GM19324 (cell line): ENCODE measurements at regions not wholly inside any gene's neighbourhood (a gene's known extent, or its start where the extent isn't known, plus 50 kb on each side); places are given as distances from the start of the nearest gene placed in this dataset.

Experiments
- ATAC-seq: cut with Tn5 transposase; IDR thresholded peaks from one replicate; pipeline ENCODE4 v1.9.1; 2021; ENCODE audit warnings: mild to moderate bottlenecking, moderate library complexity; ENCODE audit not compliant: unreplicated experiment, low FRiP score

DNA sequence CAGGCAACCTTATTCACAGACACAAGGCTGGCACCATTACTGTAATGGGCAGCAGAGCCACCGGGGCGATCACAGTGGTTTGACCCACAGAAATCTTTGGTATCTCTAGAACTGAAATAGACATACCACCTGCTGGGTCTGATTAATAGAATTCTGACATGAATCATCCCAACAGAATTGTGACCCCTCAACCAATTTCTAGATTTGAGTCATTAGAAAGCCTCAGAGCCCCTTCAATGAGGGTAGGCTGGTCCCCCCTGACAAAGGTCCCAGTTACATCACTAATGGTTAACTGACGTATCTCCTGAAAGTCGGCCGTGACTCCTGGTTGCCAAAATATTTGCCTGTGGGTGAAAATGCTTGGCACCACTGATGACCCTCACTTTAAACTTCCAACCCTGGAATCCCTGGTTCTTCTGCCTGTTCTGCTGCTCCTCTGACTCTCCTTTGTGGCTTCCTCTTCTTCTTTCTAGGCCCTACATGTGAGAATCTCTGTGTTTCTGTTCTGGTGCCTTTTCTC is 124.9 kb upstream of the ARID1B start:
- ATAC-seq, result no peak

DNA sequence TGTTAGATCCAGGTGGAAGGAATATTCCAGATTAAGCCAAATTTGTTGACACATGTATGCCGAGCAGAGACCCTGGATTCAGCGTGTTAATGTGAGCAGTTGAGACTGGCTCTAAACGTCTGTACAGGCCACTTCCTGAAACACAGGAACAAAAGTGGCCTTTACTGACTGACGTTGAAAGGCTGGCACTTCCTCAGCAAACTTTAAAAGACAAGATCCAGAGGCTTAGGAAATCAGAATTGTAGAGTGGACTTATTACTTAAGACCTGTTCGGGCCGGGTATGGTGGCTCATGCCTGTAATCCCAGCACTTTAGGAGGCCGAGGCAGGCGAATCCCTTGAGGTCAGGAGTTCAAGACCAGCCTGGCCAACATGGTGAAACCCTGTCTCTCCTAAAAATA is 125.7 kb upstream of the ARID1B start:
- no peak for ATAC-seq

DNA sequence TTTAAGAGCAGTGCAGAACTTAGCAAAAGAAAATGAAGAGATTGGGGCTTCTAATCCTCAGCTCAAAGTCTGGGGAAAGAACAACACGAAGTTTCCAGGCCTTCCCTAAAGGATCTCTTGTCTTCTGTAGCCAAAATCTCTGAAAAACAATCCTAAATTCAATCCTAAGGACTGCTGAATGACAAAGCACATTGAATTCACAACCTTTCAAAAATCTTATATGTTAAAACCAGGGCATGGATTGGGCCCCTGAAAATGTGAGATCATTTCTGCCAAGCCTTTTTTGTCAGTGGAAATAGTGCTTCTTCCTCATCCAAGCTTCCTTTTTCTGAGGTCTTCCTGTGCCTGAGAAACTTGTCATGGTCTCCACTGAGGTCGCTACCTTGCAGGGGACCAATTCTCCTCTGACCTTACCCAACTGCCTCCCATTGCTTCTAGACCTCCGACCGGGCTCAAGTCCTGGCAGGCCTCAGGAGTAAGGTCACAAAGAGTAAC is 126.2 kb upstream of the ARID1B start:
- ATAC-seq, result no peak

DNA sequence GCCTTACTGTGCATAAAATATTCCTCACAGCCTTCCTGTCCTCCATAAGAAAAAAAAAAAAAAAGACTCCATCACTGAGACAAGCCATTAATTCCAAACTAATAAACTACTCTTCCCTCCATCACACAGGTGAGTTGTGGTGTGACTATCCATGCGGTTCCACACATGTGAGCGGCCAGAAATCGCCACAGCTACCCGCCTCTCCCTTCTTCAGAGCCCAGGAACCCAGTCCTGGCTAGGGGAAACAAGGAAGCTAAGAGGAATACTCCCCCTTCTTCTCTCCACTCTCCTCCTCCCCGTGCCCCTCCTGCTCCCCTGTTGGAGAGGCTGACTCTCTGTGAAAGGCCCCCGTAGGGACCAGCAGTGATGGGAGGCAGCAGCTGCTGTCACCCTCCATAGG is 128.6 kb upstream of the ARID1B start:
- ATAC-seq, result no peak

DNA sequence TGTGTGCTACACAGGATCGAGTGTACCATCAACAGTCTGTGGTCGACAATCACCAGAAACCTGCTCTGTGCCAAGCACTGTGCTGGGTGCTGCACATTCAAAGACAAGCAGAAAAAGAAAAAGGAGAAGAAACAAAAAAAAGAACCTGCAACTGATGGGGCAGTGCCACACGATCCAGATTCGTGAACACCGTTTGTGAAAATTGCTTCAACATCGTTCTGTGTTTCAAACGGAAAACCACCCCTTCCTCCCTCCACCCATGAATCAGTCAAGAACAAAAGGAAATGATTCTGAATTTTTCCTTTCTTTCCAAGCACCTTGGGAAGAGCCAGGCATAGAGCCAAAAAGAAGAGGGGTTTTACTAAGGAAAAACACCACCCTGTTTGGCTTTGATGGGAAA is 129.2 kb upstream of the ARID1B start:
- ATAC-seq, result no peak

DNA sequence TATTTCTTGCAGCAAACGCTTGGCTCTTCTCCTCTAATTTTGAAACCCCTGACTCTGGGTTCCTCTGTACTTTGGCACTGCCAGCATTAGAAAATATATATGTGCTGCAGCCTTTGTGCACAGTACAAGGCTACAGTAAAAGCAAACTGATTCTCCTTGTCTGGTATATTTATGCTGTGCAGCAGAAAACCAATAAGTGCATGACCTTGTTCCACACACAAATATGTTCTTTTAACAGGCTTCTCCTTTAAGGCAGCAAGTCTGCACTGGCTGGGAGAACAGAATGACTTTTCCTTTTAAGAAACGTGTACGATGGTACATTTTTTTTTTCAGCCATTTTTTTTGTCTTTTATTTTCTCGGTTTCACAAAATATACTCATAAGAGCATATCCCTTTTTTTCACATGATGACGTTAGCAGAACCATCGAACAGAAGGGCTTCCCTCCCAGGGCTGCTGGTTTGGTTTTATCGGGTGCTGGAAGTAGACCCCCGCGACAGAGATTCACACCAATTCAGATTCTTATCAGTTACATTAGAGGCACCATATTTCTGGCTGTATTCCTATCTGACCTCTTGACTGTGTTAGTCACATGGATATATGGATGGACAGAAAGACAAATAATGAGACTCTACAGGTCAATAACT is 129.9 kb upstream of the ARID1B start:
- no peak for ATAC-seq

DNA sequence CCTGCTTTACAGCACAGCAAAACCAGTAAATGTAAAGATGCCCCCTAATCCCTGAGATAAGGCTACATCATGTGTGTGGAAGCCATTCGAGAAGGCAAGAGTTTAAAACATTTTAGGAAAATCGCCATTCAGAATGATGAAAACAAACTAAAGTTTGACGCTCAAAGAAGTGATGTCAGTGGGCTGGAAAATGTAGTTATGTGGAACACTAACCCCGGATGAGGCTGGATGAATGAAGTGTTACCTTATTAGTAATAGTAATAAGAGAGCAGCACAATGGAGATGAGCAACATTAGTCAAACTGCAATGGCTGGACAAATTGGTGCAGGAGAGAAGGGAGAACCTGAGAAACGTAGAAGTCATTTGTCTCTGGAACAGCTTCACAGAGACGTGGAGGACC is 130.7 kb upstream of the ARID1B start:
- ATAC-seq, result no peak

DNA sequence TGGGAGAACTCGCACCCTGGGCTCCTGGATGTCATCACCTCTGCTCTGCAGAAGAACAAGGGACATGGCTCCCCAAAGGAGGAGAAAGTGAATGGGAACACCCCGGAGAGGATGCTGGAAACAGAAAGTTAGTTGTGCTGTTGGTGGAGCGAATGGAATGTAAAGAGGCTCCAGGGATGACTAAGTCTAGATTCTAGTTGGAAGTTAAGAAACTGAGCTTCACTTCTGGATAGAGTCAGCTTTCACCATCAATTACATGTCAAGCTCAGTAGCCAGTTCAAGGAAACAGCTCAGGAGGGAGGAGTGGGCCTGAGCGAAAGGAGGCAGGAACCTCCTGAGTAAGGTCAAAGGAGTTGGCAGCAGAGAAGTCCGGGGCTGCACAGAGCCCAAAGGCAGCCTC is 132.1 kb upstream of the ARID1B start:
- no peak for ATAC-seq

DNA sequence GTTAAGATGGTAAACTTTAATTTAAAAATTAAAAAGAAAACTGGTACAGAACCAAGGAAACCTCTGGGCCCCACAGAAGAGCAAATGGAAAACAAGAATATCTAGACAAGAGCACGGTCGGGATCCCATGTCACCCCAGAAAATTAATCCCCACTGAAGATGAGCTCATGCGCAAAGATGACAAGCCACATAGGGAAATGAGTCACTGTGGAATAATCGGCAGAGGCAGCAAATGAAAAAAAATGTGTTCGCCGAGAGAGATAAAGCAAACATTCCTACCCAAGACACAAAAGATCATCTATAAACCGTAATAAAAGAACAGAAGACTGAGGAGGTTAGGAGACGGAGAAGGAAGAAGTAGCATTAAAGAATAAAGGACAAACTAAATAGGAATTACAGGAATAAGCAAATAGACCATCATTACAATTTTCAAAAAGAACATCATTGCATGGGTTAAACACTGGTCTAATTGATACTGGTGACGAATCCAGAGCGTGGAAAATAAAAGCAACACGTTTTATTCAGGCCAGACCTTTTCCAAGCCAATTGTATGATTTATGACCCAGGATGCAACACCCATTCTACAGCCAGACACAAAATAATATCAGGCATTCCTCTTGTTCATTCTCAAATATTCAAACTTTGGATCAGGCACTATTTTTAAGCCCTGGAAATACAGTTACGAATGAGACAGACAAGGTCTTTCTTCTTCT is 138.0 kb upstream of the ARID1B start:
- no peak for ATAC-seq

DNA sequence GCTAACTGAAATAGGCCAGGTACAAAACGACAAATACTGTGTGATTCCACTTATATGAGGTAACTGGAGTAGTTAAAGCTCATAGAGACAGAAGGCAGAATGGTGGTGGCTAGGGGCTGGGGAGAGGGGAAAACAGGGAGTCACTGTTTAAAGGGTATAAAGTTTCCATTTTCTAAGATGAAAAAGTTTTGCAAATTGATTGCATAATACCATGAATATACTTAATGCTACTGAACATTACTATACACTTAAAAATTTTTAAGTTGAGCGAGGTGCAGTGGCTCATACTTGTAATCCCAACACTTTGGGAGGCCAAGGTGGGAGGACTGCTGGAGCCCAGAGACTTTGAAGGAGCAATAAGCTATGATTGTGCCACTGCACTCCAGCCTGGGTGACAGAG is 138.6 kb upstream of the ARID1B start:
- ATAC-seq, result no peak

DNA sequence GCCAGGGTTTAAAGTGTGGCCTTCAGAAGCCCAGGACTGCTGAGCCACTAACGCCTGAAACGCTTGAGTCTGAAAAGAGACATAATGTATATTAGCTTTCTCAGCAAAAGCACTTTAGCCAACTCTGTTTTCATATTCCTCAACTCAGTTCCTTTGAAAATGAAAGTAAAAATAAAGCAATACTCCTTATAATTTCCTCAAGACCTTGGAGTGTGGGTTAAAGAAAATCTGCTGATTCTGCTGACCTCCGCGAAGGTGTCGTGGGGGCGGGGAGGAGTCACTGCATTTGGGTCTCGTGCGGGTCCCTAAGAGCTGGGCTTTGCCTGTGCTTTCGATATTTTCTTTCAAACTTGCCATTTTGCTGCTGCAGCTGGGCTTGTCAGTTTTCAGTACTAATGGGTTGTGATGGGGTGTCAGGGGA is 142.2 kb upstream of the ARID1B start:
- ATAC-seq, result no peak

DNA sequence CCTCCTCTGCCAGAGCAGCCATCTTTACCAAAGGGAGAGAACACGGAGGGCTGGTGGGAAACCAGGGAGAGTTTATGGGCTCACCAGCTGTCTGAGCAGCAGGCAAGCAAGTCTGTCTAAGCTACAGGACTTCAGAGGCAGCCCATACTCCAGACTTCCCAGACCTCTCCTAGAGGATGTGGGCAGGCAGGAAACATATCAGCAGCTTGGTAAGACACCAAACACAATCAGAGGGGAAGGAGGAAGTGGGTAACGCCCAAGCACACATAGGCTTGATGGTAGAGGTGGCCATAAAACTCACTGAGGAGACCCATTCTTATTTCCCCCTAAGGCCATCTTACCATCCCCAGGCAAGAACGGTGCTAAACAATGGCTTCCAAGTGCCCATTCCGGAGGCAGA is 143.1 kb upstream of the ARID1B start:
- ATAC-seq, result no peak

DNA sequence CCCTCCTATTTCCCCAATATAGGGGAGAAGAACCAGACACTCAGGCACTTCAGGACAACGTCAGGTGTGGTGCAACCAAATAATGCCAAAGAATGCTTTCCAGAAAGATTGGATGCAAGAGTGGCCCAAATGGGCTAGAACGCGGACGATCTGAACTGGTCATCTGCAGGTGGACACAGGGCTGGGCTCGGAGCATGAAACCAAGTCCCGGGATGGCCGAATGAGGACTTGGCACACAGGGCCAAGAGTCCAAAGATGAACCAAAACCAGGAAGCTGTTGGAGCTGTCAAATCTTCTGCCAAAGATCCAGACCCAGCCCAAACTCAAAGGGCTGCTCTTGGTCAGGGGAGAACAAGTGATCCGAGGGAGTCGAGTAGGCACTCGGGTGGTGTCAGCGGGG is 143.9 kb upstream of the ARID1B start:
- no peak for ATAC-seq

DNA sequence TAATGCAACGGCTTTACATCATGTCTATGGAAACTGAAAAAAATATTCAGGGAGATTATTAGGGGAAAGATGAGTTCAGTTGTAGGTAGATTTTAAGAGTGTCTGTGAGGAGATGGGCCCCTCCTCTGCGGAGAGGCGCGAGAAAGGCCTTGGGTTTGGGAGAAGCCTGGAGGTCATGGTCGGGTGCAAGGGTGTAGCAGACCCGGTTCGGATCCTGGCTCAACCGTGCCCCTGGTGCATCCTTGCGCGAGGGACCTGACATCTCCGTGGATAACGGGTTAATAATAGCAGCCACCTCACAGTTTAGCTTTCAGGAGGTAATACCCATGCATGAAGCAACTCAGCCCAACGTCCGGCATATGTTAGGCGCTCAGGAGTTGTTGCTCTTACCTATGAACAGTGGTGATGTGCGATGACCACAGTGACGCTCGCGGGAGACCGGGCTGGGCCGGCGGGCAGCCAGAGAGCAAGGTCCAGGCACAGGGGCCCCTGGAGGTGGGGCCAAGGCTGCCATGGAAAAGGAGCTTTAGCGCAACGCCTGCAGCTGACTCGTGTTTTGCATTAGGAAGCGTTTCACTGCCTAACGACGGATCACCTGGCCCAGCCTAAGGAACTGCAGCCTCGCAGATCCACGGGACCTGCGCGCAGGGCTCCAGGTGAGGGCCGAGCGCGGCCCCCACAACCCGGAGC is 146.4 kb upstream of the ARID1B start:
- ATAC-seq, result no peak

DNA sequence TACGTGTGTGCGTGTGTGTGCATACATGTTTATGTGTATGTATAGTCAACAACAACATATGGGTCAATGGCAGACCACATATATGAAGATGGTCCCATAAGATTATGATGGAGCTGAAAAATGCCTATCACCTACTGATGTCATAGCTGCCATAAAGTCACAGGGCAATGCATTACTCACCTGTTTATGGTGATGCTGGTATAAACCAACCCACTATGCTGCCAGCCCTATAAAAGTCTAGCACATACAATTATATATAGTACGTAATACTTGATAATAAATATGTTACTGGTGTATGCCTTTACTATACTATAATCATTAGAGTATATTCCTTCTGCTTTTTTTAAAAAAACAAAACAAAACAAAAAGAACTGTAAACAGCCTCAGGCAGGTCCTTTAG is 148.4 kb upstream of the ARID1B start:
- no peak for ATAC-seq

DNA sequence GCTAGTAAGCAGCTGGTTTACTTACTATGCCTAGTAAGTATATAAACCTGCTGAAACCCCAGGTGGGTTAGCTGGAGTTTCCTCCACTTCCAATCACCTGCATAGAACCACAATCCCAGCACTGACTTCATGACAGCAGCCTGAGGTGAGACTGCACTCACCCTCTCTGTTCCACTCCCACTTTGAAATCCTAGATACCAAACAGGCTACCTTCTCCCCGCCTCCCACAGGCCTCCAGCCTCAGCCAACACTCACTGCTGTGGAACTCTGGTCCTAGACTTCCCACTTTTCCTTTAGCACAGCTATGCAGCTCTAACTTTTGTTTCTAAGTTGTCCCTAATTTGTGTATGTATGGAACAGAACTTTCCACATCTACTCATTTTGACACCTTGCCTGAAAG is 149.7 kb upstream of the ARID1B start:
- ATAC-seq, result no peak

DNA sequence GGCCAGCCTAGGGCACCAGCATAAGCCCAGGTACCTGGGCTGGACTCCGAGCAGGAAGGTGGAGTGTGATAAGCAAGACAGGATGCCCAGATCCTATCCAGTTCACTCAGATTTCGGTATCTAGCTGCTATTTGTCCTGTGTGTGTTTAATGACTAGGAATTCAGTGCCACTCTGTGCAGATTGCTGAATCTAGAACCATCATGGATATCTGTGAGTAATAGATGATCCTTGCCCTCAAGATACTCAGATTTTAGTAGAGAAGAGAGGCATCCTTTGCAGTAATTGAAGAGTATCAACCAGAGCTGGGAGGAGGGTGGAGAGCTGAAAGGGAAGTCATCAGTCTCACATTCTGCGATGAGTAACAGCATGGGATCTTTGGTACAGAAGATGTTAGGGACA is 155.0 kb upstream of the ARID1B start:
- no peak for ATAC-seq

DNA sequence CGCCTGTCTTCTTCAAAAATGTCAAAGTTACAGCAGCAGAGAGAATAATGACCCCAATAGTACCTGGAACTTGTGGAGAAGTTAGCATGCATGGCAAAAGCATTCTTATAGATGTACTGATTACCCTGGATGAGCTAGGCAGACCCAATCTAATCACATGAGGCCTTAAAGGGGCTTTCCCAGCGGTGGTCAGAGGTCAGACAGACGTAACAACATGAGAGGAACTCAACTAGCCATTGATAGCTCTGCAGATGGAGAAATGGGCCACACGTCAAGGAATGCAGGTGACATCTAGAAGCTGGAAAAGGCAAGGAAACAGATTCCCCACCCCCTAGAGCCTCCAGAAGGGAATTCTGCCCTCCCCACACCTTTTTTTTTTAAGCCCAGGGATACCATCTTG is 156.8 kb upstream of the ARID1B start:
- no peak for ATAC-seq

DNA sequence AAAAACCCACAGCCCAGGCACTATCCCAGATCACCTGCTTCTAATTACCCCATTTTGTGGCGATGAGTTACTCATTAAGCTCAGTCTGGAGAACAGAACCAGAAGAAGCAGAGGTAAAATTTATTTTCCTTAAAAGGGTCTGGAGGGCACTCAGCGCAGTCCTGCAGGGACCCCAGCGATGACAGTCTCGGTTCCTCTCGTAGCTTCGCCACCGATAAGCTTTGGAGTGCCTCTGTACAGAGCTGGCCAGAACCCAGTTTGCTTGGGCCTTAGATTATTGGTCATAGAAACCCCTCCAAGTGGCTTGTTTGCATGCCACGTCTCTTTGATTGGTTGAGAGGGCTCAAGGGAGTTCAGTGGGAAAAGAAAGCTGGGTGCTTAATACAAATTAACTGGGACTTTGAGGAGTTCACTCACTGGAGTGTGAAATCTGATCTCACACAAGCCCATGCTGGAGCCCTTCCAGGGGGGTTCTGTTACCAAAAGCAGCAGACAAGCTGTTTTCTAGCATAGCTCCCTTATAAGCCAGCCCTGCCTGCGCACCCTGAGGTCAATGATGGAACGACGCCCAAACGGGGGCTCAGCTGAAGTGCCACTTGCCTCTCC is 158.5 kb upstream of the ARID1B start:
- no peak for ATAC-seq

DNA sequence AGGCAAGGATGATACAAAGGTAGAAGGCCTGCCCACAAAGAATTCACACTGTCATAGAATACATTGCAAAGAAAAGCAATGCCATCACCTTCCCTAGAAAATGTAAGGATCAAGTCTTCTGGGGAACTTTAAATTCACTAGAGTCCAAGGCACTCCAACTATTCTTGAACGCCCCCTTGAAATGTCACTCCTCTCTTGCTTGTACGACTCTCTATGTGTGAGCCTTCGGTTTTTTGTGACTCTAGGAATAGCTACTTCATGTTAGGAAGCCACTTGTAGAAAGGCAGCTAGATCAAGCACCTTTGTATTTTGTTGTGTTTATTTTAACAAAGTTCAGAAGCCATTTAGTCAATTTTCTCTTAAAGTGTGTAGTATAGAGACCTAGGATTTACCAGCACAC is 159.2 kb upstream of the ARID1B start:
- no peak for ATAC-seq

DNA sequence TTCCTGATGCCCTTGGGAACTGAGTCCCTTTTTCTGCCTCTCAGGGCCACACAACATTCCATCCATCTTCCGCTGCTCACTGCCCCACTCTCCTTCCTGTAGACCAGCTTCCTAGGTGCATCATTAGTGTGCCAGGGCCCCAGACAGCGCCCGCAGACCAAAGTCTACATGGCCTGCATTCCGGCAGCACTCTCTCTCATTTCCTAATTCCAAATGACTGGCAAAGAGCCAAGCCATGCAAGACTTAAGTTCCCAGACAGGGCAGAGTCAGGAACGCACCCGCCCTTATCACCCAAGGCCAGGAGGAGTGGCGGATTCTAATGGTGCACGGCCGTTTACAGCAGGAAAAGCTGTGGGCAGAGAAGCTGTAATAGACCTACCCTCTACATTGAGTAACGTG is 159.8 kb upstream of the ARID1B start:
- no peak for ATAC-seq
